ENCODE measurements at regions not wholly inside any gene's neighbourhood (a gene's known extent, or its start where the extent isn't known, plus 50 kb on each side); places are given as distances from the start of the nearest gene placed in this dataset.

GRCh38 chr13:78228211-78228610 is 309.6 kb upstream of the EDNRB start:
- DNase-seq (ENCODE audit: low read depth) = no peak

GRCh38 chr13:78227709-78228108 is 309.1 kb upstream of the EDNRB start:
- no peak for DNase-seq (ENCODE audit: low read depth)

GRCh38 chr13:78215458-78216108 is 297.0 kb upstream of the EDNRB start:
- DNase-seq (ENCODE audit: low read depth) = no peak

GRCh38 chr13:78201411-78201810 is 282.8 kb upstream of the EDNRB start:
- no peak for DNase-seq (ENCODE audit: low read depth)

- no peak for DNase-seq (ENCODE audit: low read depth)
These were observed 280.2 kb upstream of the EDNRB start for GRCh38 chr13:78198821-78199220.

- DNase-seq (ENCODE audit: low read depth) = no peak
These were observed 279.8 kb upstream of the EDNRB start for GRCh38 chr13:78198419-78198818.

- no peak for DNase-seq (ENCODE audit: low read depth)
These were observed 278.6 kb upstream of the EDNRB start for GRCh38 chr13:78197231-78197630.

GRCh38 chr13:78194904-78195639 is 276.4 kb upstream of the EDNRB start:
- DNase-seq (ENCODE audit: low read depth) = no peak

GRCh38 chr13:78193846-78194245 is 275.2 kb upstream of the EDNRB start:
- no peak for DNase-seq (ENCODE audit: low read depth)

- DNase-seq (ENCODE audit: low read depth) = no peak
These were observed 274.1 kb upstream of the EDNRB start for GRCh38 chr13:78192716-78193115.

GRCh38 chr13:78190296-78190695 is 271.7 kb upstream of the EDNRB start:
- DNase-seq (ENCODE audit: low read depth) = no peak

- no peak for DNase-seq (ENCODE audit: low read depth)
These were observed 269.1 kb upstream of the EDNRB start for GRCh38 chr13:78187781-78188180.

- no peak for DNase-seq (ENCODE audit: low read depth)
These were observed 267.1 kb upstream of the EDNRB start for GRCh38 chr13:78185700-78186099.

GRCh38 chr13:78183732-78184131 is 265.1 kb upstream of the EDNRB start:
- no peak for DNase-seq (ENCODE audit: low read depth)

GRCh38 chr13:78182813-78183212 is 264.2 kb upstream of the EDNRB start:
- DNase-seq (ENCODE audit: low read depth) = no peak

GRCh38 chr13:78177306-78177705 is 258.7 kb upstream of the EDNRB start:
- DNase-seq (ENCODE audit: low read depth) = no peak

- no peak for DNase-seq (ENCODE audit: low read depth)
These were observed 258.2 kb upstream of the EDNRB start for GRCh38 chr13:78176880-78177279.

GRCh38 chr13:78169386-78169785 is 250.8 kb upstream of the EDNRB start:
- no peak for DNase-seq (ENCODE audit: low read depth)

- DNase-seq (ENCODE audit: low read depth) = no peak
These were observed 250.3 kb upstream of the EDNRB start for GRCh38 chr13:78168981-78169380.

- no peak for DNase-seq (ENCODE audit: low read depth)
These were observed 242.6 kb upstream of the EDNRB start for GRCh38 chr13:78161266-78161665.

- DNase-seq (ENCODE audit: low read depth) = no peak
These were observed 242.2 kb upstream of the EDNRB start for GRCh38 chr13:78160793-78161192.

GRCh38 chr13:78152415-78152814 is 233.8 kb upstream of the EDNRB start:
- no peak for DNase-seq (ENCODE audit: low read depth)

- no peak for DNase-seq (ENCODE audit: low read depth)
These were observed 229.3 kb upstream of the EDNRB start for GRCh38 chr13:78147905-78148304.

GRCh38 chr13:78145276-78145675 is 226.6 kb upstream of the EDNRB start:
- DNase-seq (ENCODE audit: low read depth) = no peak

Measured in activated gamma-delta T cell treated with anti-CD3 and anti-CD28 coated beads, Interleukin-2, amount 50 U/mL, for 16 hours (primary cell).